Lung (tissue), 11 donors: ENCODE measurements at regions not wholly inside any gene's neighbourhood (a gene's known extent, or its start where the extent isn't known, plus 50 kb on each side); places are given as distances from the start of the nearest gene placed in this dataset.

ENCODE experiments used
- ATAC-seq: fragments of 200-7000 bp; cut with Tn5 transposase; one replicate; pipeline ENCODE4 v1.9.1; 2020; ENCODE audit warnings: moderate number of reproducible peaks; ENCODE audit not compliant: insufficient read depth, low FRiP score
- DNase-seq, 3 donors: peaks; one replicate each; pipeline ENCODE4 v3.0.0-alpha.2; 2013 to 2017
- H3K27ac ChIP-seq, 2 donors: one replicate each; pipeline ENCODE4 v1.5.1; 2013; ENCODE audit warnings: mild to moderate bottlenecking in 2 of 2, moderate library complexity in 2 of 2, control low read depth in 1 of 2, inconsistent platforms in 1 of 2, low read depth in 1 of 2, low read length in 1 of 2
- H3K27me3 ChIP-seq, 3 donors: one replicate each; pipeline ENCODE4 v1.5.1; 2013; ENCODE audit warnings: low read length in 2 of 3; ENCODE audit not compliant: control insufficient read depth in 3 of 3, insufficient read depth in 3 of 3
- H3K36me3 ChIP-seq, 4 donors: one replicate each; pipeline ENCODE4 v1.5.1; 2013; ENCODE audit warnings: low read length in 4 of 4, mild to moderate bottlenecking in 1 of 4, moderate library complexity in 1 of 4; ENCODE audit not compliant: control insufficient read depth in 4 of 4, insufficient read depth in 4 of 4
- H3K4me1 ChIP-seq, 5 donors: one replicate each; pipeline ENCODE4 v1.5.1; 2013; ENCODE audit warnings: low read length in 5 of 5, mild to moderate bottlenecking in 2 of 5, moderate library complexity in 1 of 5; ENCODE audit not compliant: control insufficient read depth in 5 of 5, insufficient read depth in 5 of 5
- H3K4me3 ChIP-seq: one replicate; pipeline ENCODE4 v1.5.1; 2013; ENCODE audit warnings: mild to moderate bottlenecking, control low read depth, moderate library complexity
- H3K9ac ChIP-seq, 2 donors: one replicate each; pipeline ENCODE4 v1.5.1; 2013; ENCODE audit warnings: low read length in 2 of 2, control low read depth in 1 of 2; ENCODE audit not compliant: insufficient read depth in 1 of 2
- H3K9me3 ChIP-seq, 4 donors: one replicate each; pipeline ENCODE4 v1.5.1; 2013; ENCODE audit warnings: low read length in 3 of 4, mild to moderate bottlenecking in 1 of 4, moderate library complexity in 1 of 4; ENCODE audit not compliant: control insufficient read depth in 4 of 4, insufficient read depth in 3 of 4
- CTCF ChIP-seq: IDR thresholded peaks from 2 replicates; pipeline ENCODE4 v1.5.1; 2012; ENCODE audit warnings: mild to moderate bottlenecking; ENCODE audit errors: control extremely low read depth, extremely low read depth
- WGBS, 2 donors: extraction: QIAGEN DNeasy Blood & Tissue Kit; methylation state at CpG; one replicate each; pipeline ENCODE4 v1.1.7; 2013; 5-methylcytosine and 5-hydroxymethylcytosine counted together
- donor health status: control.
- donor health status: control.
- donor health status: Bipolar disorder and iron deficiency.
- donor health status: healthy.
- donor health status: DM: yes; HTN: yes; CAD: no.

DNA sequence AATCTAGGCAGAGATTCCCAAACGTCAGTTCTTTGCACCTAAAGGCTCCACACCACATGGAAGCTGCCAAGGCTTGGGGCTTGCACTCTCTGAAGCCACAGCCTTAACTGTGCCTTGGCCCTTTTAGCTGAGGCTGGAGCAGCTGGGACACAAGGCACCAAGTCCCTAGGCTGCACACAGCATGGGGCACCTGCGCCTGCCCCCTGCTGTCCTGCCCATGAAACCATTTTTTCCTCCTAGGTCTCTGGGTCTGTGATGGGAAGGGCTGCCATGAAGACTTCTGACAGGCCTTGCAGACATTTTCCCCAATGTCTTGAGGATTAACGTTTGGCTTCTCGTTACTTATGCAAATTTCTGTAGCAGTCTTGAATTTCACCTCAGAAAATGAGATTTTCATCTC is 241.5 kb downstream of the OSR1 start:
- H3K9ac ChIP-seq = no peak overlapping the region
- no peaks in the 10 kb centered on the region for H3K9me3 ChIP-seq
- 79 to 80% methylated on average over 4 of the region's 4 CpGs for WGBS, 2 donors
- H3K27ac ChIP-seq = no peak overlapping the region
- H3K4me1 ChIP-seq = peaks cover 0 to 2% (median 0%) of the 10 kb centered on the region in 5 donors
- no peak for TF ChIP-seq CTCF
- no peaks in the 10 kb centered on the region for H3K27me3 ChIP-seq
- H3K36me3 ChIP-seq = no peaks in the 10 kb centered on the region
- no peak overlapping the region for H3K4me3 ChIP-seq
- no peak for DNase-seq
- ATAC-seq = no peak

DNA sequence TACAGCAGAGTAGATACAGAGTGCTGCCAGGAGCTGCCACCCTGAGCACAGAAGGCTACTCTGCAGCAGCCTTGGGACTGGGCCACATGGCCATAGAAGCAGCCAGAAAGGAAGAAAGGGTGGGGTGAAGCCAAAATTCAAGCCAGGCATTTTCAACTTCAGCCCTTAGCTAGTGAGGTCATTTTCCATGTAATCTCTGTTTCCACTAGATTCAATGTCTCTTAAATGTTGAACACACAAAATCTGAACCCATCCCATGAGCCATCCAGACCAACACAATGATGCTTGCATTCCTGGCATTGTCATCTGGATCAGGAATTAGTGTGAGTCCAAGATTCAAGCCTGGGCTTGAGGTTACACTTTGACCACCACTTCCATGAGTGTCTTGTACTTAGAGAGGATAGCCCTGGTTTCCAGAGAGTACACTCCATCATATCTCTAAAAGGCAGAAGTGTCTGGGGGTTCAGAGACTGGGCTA is 243.6 kb downstream of the OSR1 start:
- DNase-seq (no peak), ATAC-seq (no peak)
- no peak for TF ChIP-seq CTCF
- H3K9ac ChIP-seq = no peak overlapping the region
- H3K4me1 ChIP-seq = peaks cover 0 to 3% (median 0%) of the 10 kb centered on the region in 5 donors
- no peak overlapping the region for H3K4me3 ChIP-seq
- no peaks in the 10 kb centered on the region for H3K9me3 ChIP-seq
- no peaks in the 10 kb centered on the region for H3K36me3 ChIP-seq
- no peak overlapping the region for H3K27ac ChIP-seq
- H3K27me3 ChIP-seq = no peaks in the 10 kb centered on the region

DNA sequence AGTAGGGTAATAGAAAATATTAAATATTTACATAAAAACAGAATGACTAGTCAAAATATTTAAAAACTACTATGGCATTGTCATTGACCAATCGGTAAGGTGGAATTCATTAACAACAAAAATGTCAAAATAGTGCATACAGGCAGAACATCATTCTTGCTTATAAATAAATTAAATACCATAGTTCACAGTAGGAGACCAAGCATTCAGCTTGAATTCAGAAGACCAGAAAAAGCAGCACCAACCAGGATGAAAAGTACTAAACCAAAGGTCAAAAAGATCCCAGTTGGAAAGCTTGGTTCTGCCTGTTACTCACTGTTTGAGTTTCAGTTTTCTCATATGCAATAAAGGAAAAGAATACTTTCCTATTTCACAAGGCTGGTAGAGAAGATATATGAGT is 244.3 kb downstream of the OSR1 start:
- peaks cover 0 to 3% (median 0%) of the 10 kb centered on the region in 5 donors for H3K4me1 ChIP-seq
- ATAC-seq (no peak), DNase-seq (no peak)
- no peak overlapping the region for H3K4me3 ChIP-seq
- no peaks in the 10 kb centered on the region for H3K36me3 ChIP-seq
- no peak overlapping the region for H3K27ac ChIP-seq
- no peak for TF ChIP-seq CTCF
- no peaks in the 10 kb centered on the region for H3K27me3 ChIP-seq
- WGBS, 2 donors = 67 to 71% methylated on average over 1 of the region's 1 CpG
- no peaks in the 10 kb centered on the region for H3K9me3 ChIP-seq
- no peak overlapping the region for H3K9ac ChIP-seq

GRCh38 chr2:19111354-19111753 is 247.1 kb downstream of the OSR1 start:
- Histone ChIP-seq H3K27me3 (no peaks in the 10 kb centered on the region), H3K9me3 (no peaks in the 10 kb centered on the region), H3K4me3 (no peak overlapping the region), H3K4me1 (peaks cover 0 to 3% (median 0%) of the 10 kb centered on the region in 5 donors), H3K36me3 (no peaks in the 10 kb centered on the region), H3K9ac (no peak overlapping the region), H3K27ac (no peak overlapping the region)
- WGBS, 2 donors = 53 to 83% methylated on average over 3 of the region's 3 CpGs
- DNase-seq (no peak), ATAC-seq (no peak)
- TF ChIP-seq CTCF = no peak
